B cell (primary cell): ENCODE measurements at regions not wholly inside any gene's neighbourhood (a gene's known extent, or its start where the extent isn't known, plus 50 kb on each side); places are given as distances from the start of the nearest gene placed in this dataset.

ENCODE experiments used
- ATAC-seq: fragments of 200-7000 bp; cut with Tn5 transposase; one replicate; pipeline ENCODE4 v1.10.0; 2021; ENCODE audit warnings: low read depth, mild to moderate bottlenecking, moderate number of reproducible peaks, moderate library complexity
- CTCF ChIA-PET: fragments of 350-600 bp; sonication (Branson Sonifier 250); formaldehyde crosslinking; loops from one replicate; lab custom pipeline; 2021; ENCODE audit warnings: antibody characterized with exemption, inconsistent platforms; lab: Charles Lee
- POLR2A ChIA-PET: fragments of 350-600 bp; sonication (Branson Sonifier 250); formaldehyde crosslinking; loops from one replicate; lab custom pipeline; 2021; ENCODE audit warnings: antibody characterized with exemption; lab: Charles Lee
- DNase-seq: peaks from one replicate; pipeline ENCODE4 v3.0.0; 2013
- H2AFZ ChIP-seq: 2 replicates; pipeline ENCODE4 v1.6.1; 2012; ENCODE audit warnings: mild to moderate bottlenecking, low read depth, low read length; ENCODE audit not compliant: insufficient read depth, poor library complexity, severe bottlenecking
- H3K27ac ChIP-seq, 2 donors: 1 replicate in 1 of 2; 2 replicates in 1 of 2; pipeline ENCODE4 v1.5.1; 2012 to 2013; ENCODE audit warnings: low read length in 2 of 2, mild to moderate bottlenecking in 2 of 2, moderate library complexity in 1 of 2
- H3K27me3 ChIP-seq, 4 experiments: fragments of 200-600 bp in 1 of 4; sonication (generic) in 1 of 4; replicated peaks in 1 of 4; 1 replicate in 2 of 4; 2 replicates in 2 of 4; pipeline versions ENCODE4 v1.6.1 to v1.7.0; 2013 to 2016; ENCODE audit warnings: low read length in 3 of 4, mild to moderate bottlenecking in 2 of 4, mixed read lengths in 1 of 4, moderate library complexity in 1 of 4; ENCODE audit not compliant: insufficient read depth in 4 of 4, control insufficient read depth in 3 of 4; ENCODE audit errors: control extremely low read depth in 1 of 4
- H3K36me3 ChIP-seq, 2 experiments: replicated peaks in 1 of 2; 1 replicate in 1 of 2; 2 replicates in 1 of 2; pipeline versions ENCODE4 v1.6.1 to v1.7.1; 2013; ENCODE audit warnings: low read length in 1 of 2; ENCODE audit not compliant: insufficient read depth in 2 of 2, control insufficient read depth in 1 of 2; ENCODE audit errors: control extremely low read depth in 1 of 2, extremely low read depth in 1 of 2
- H3K4me1 ChIP-seq, 2 donors: fragments of 200-600 bp in 1 of 2; sonication (generic) in 1 of 2; 1 replicate in 1 of 2; 2 replicates in 1 of 2; pipeline versions ENCODE4 v1.5.1 to v1.6.1; 2013 to 2017; ENCODE audit warnings: low read length in 2 of 2; ENCODE audit not compliant: control insufficient read depth in 2 of 2, insufficient read depth in 2 of 2
- H3K4me2 ChIP-seq: replicated peaks from 2 replicates; pipeline ENCODE3; 2012; ENCODE audit warnings: mild to moderate bottlenecking, low read depth, low read length; ENCODE audit not compliant: poor library complexity, severe bottlenecking
- H3K4me3 ChIP-seq, 5 experiments: fragments of 200-600 bp in 1 of 5; sonication (generic) in 1 of 5; 1 replicate in 3 of 5; 2 replicates in 2 of 5; pipeline versions ENCODE4 v1.5.1 to v1.7.0; 2011 to 2016; ENCODE audit warnings: low read length in 4 of 5, mild to moderate bottlenecking in 4 of 5, low read depth in 2 of 5, control low read depth in 1 of 5, moderate library complexity in 1 of 5; ENCODE audit not compliant: insufficient read depth in 1 of 5; ENCODE audit errors: control extremely low read depth in 1 of 5, extremely low read depth in 1 of 5
- H3K79me2 ChIP-seq: fragments of 200-600 bp; sonication (generic); one replicate; pipeline ENCODE4 v1.6.0; 2016; ENCODE audit warnings: low read length; ENCODE audit not compliant: control insufficient read depth, insufficient read depth
- H3K9ac ChIP-seq: fragments of 200-600 bp; sonication (generic); 2 replicates; pipeline ENCODE4 v1.6.1; 2017; ENCODE audit warnings: mild to moderate bottlenecking, low read length, moderate library complexity
- H3K9me3 ChIP-seq, 3 donors: one replicate each; pipeline versions ENCODE4 v1.6.1 to v1.7.1; 2013; ENCODE audit warnings: low read length in 2 of 3; ENCODE audit not compliant: control insufficient read depth in 2 of 3, insufficient read depth in 1 of 3; ENCODE audit errors: control extremely low read depth in 1 of 3
- H4K20me1 ChIP-seq: 2 replicates; pipeline ENCODE4 v1.6.0; 2012; ENCODE audit warnings: mild to moderate bottlenecking, low read length; ENCODE audit not compliant: insufficient read depth, control insufficient read depth, poor library complexity, severe bottlenecking
- H3K27ac Mint-ChIP-seq: one replicate; pipeline ENCODE4 v1.8.0; 2021; ENCODE audit warnings: mixed read lengths
- H3K27me3 Mint-ChIP-seq: one replicate; pipeline ENCODE4 v1.8.0; 2021; ENCODE audit warnings: mixed read lengths
- H3K4me1 Mint-ChIP-seq: one replicate; pipeline ENCODE4 v1.8.0; 2021; ENCODE audit warnings: mixed read lengths
- H3K4me3 Mint-ChIP-seq: one replicate; pipeline ENCODE4 v1.8.0; 2021; ENCODE audit warnings: mixed read lengths
- H3K9me3 Mint-ChIP-seq: one replicate; pipeline ENCODE4 v1.8.0; 2022; ENCODE audit warnings: mixed read lengths; ENCODE audit not compliant: insufficient read depth
- EZH2 ChIP-seq: IDR thresholded peaks from 2 replicates; pipeline ENCODE4 v1.6.1; 2012; ENCODE audit warnings: borderline replicate concordance, low read depth, mild to moderate bottlenecking, moderate library complexity, low read length; ENCODE audit not compliant: insufficient read depth, poor library complexity, severe bottlenecking
- WGBS: methylation state at CpG from one replicate; pipeline ENCODE4 v1.1.5; 2013; ENCODE audit warnings: missing lambda C conversion rate; ENCODE audit not compliant: insufficient coverage; 5-methylcytosine and 5-hydroxymethylcytosine counted together
- intact Hi-C: fragments of 100-400 bp; cut with micrococcal nuclease; formaldehyde crosslinking; loops from one replicate; pipeline ENCODE4 v1.10.0; 2022
- TF ChIP-seq, protein P1 (sequence below): fragments of 200-600 bp; IDR thresholded peaks from one replicate; pipeline ENCODE4 v1.8.0; 2022; ENCODE audit warnings: antibody characterized with exemption, mild to moderate bottlenecking

DNA sequence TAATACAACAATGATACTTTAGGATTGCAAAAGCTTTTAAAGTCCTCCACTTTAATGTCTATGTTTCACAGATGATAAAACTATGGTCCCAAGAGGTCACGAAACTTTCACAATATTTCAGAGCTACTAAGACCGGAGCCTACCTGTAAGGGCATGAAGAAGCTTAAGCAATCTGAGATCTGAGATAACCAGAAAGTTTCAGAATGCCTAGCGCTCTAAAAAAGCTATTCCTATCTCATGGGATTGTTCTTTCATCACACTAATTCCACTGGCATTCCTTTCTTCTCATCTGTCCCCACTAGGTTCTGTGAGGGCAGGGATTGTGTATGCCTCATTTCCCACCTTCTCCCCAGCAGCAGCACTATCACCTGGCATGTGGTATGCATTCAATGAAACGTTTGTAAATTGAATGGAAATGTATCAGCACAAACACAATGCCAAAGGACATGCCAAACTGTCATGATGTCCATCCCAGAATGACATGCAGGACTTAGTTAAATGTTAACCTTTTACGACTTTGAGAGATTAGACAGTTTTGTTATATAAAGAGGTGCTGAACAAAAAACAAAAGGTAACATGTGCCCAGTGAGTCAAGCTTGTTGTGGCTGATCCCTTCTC, 104.7 kb upstream of the NR2F2 start:
- no peak overlapping the region for H3K4me2 ChIP-seq
- ChIA-PET CTCF (no interaction called here), POLR2A (no interaction called here)
- no peaks in the 10 kb centered on the region for H3K79me2 ChIP-seq
- no peaks in the 10 kb centered on the region for H3K4me1 Mint-ChIP-seq
- no peaks in the 10 kb centered on the region for H3K27me3 ChIP-seq
- WGBS, result no CpG with 5 or more reads among the region's 5 CpGs
- no peaks in the 10 kb centered on the region for H4K20me1 ChIP-seq
- H3K36me3 ChIP-seq, result no peaks in the 10 kb centered on the region
- no peaks in the 10 kb centered on the region for H3K9me3 Mint-ChIP-seq
- H3K27me3 Mint-ChIP-seq, result no peaks in the 10 kb centered on the region
- H3K27ac ChIP-seq, result no peak overlapping the region
- no peaks in the 10 kb centered on the region for H3K4me1 ChIP-seq
- no peak overlapping the region for H3K4me3 ChIP-seq
- intact Hi-C loops, result no loop called here
- DNase-seq (no peak), ATAC-seq (no peak)
- H3K27ac Mint-ChIP-seq, result no peak overlapping the region
- no peak overlapping the region for H3K4me3 Mint-ChIP-seq
- TF ChIP-seq, protein P1, sequence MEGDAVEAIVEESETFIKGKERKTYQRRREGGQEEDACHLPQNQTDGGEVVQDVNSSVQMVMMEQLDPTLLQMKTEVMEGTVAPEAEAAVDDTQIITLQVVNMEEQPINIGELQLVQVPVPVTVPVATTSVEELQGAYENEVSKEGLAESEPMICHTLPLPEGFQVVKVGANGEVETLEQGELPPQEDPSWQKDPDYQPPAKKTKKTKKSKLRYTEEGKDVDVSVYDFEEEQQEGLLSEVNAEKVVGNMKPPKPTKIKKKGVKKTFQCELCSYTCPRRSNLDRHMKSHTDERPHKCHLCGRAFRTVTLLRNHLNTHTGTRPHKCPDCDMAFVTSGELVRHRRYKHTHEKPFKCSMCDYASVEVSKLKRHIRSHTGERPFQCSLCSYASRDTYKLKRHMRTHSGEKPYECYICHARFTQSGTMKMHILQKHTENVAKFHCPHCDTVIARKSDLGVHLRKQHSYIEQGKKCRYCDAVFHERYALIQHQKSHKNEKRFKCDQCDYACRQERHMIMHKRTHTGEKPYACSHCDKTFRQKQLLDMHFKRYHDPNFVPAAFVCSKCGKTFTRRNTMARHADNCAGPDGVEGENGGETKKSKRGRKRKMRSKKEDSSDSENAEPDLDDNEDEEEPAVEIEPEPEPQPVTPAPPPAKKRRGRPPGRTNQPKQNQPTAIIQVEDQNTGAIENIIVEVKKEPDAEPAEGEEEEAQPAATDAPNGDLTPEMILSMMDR, result no peak
- TF ChIP-seq EZH2, result no peak
- no peak overlapping the region for H3K9ac ChIP-seq
- no peak overlapping the region for H2AFZ ChIP-seq
- H3K9me3 ChIP-seq, result peaks cover 0 to 3% (median 0%) of the 10 kb centered on the region in 3 donors

- TF ChIP-seq EZH2, result no peak
- TF ChIP-seq, protein P1, result no peak
- no peak overlapping the region for H3K27ac Mint-ChIP-seq
- H3K9ac ChIP-seq, result no peak overlapping the region
- H3K9me3 ChIP-seq, result peaks cover 0 to 5% (median 0%) of the 10 kb centered on the region in 3 donors
- H3K27ac ChIP-seq, result no peak overlapping the region
- no peaks in the 10 kb centered on the region for H3K27me3 ChIP-seq
- no peaks in the 10 kb centered on the region for H3K4me1 ChIP-seq
- ChIA-PET POLR2A (no interaction called here), CTCF (no interaction called here)
- no peaks in the 10 kb centered on the region for H3K36me3 ChIP-seq
- H3K4me3 Mint-ChIP-seq, result no peak overlapping the region
- ATAC-seq (no peak), DNase-seq (no peak)
- peaks cover 3% of the 10 kb centered on the region for H3K9me3 Mint-ChIP-seq
- no peaks in the 10 kb centered on the region for H3K79me2 ChIP-seq
- H3K4me1 Mint-ChIP-seq, result no peaks in the 10 kb centered on the region
- H2AFZ ChIP-seq, result no peak overlapping the region
- no peaks in the 10 kb centered on the region for H3K27me3 Mint-ChIP-seq
- no CpG with 5 or more reads among the region's 3 CpGs for WGBS
- no peak overlapping the region for H3K4me3 ChIP-seq
- no peak overlapping the region for H3K4me2 ChIP-seq
- H4K20me1 ChIP-seq, result no peaks in the 10 kb centered on the region
- intact Hi-C loops, result no loop called here
These were observed 99.8 kb upstream of the NR2F2 start for GRCh38 chr15:96230526-96231181.
